Lung (tissue), 11 donors: ENCODE measurements at regions not wholly inside any gene's neighbourhood (a gene's known extent, or its start where the extent isn't known, plus 50 kb on each side); places are given as distances from the start of the nearest gene placed in this dataset.

Source experiments
- ATAC-seq: fragments of 200-7000 bp; cut with Tn5 transposase; one replicate; pipeline ENCODE4 v1.9.1; 2020; ENCODE audit warnings: moderate number of reproducible peaks; ENCODE audit not compliant: insufficient read depth, low FRiP score
- DNase-seq, 3 donors: peaks; one replicate each; pipeline ENCODE4 v3.0.0-alpha.2; 2013 to 2017
- H3K27ac ChIP-seq, 2 donors: one replicate each; pipeline ENCODE4 v1.5.1; 2013; ENCODE audit warnings: mild to moderate bottlenecking in 2 of 2, moderate library complexity in 2 of 2, control low read depth in 1 of 2, inconsistent platforms in 1 of 2, low read depth in 1 of 2, low read length in 1 of 2
- H3K27me3 ChIP-seq, 3 donors: one replicate each; pipeline ENCODE4 v1.5.1; 2013; ENCODE audit warnings: low read length in 2 of 3; ENCODE audit not compliant: control insufficient read depth in 3 of 3, insufficient read depth in 3 of 3
- H3K36me3 ChIP-seq, 4 donors: one replicate each; pipeline ENCODE4 v1.5.1; 2013; ENCODE audit warnings: low read length in 4 of 4, mild to moderate bottlenecking in 1 of 4, moderate library complexity in 1 of 4; ENCODE audit not compliant: control insufficient read depth in 4 of 4, insufficient read depth in 4 of 4
- H3K4me1 ChIP-seq, 5 donors: one replicate each; pipeline ENCODE4 v1.5.1; 2013; ENCODE audit warnings: low read length in 5 of 5, mild to moderate bottlenecking in 2 of 5, moderate library complexity in 1 of 5; ENCODE audit not compliant: control insufficient read depth in 5 of 5, insufficient read depth in 5 of 5
- H3K4me3 ChIP-seq: one replicate; pipeline ENCODE4 v1.5.1; 2013; ENCODE audit warnings: mild to moderate bottlenecking, control low read depth, moderate library complexity
- H3K9ac ChIP-seq, 2 donors: one replicate each; pipeline ENCODE4 v1.5.1; 2013; ENCODE audit warnings: low read length in 2 of 2, control low read depth in 1 of 2; ENCODE audit not compliant: insufficient read depth in 1 of 2
- H3K9me3 ChIP-seq, 4 donors: one replicate each; pipeline ENCODE4 v1.5.1; 2013; ENCODE audit warnings: low read length in 3 of 4, mild to moderate bottlenecking in 1 of 4, moderate library complexity in 1 of 4; ENCODE audit not compliant: control insufficient read depth in 4 of 4, insufficient read depth in 3 of 4
- CTCF ChIP-seq: IDR thresholded peaks from 2 replicates; pipeline ENCODE4 v1.5.1; 2012; ENCODE audit warnings: mild to moderate bottlenecking; ENCODE audit errors: control extremely low read depth, extremely low read depth
- WGBS, 2 donors: extraction: QIAGEN DNeasy Blood & Tissue Kit; methylation state at CpG; one replicate each; pipeline ENCODE4 v1.1.7; 2013; 5-methylcytosine and 5-hydroxymethylcytosine counted together
- donor health status: control.
- donor health status: control.
- donor health status: Bipolar disorder and iron deficiency.
- donor health status: healthy.
- donor health status: DM: yes; HTN: yes; CAD: no.

- no peak for ATAC-seq
- Histone ChIP-seq H3K4me3 (no peak overlapping the region), H3K27ac (no peak overlapping the region), H3K9ac (no peak overlapping the region), H3K4me1 (no peaks in the 10 kb centered on the region), H3K9me3 (peaks cover 0 to 5% (median 0%) of the 10 kb centered on the region in 4 donors), H3K36me3 (no peaks in the 10 kb centered on the region), H3K27me3 (no peaks in the 10 kb centered on the region)
- WGBS, 2 donors = 78 to 85% methylated on average over 4 of the region's 4 CpGs
- DNase-seq = no peak
- no peak for TF ChIP-seq CTCF
These were observed 679.9 kb downstream of the ISL1 start for GRCh38 chr5:52063186-52063585.

- ATAC-seq (no peak), DNase-seq (no peak)
- no peak for TF ChIP-seq CTCF
- Histone ChIP-seq H3K36me3 (no peaks in the 10 kb centered on the region), H3K4me1 (no peaks in the 10 kb centered on the region), H3K27me3 (no peaks in the 10 kb centered on the region), H3K9ac (no peak overlapping the region), H3K4me3 (no peak overlapping the region), H3K27ac (no peak overlapping the region), H3K9me3 (peaks cover 0 to 4% (median 0%) of the 10 kb centered on the region in 4 donors)
- WGBS, 2 donors = 85 to 88% methylated on average over 2 of the region's 2 CpGs
These were observed 681.9 kb downstream of the ISL1 start for GRCh38 chr5:52065182-52065581.

- Histone ChIP-seq H3K36me3 (no peaks in the 10 kb centered on the region), H3K4me3 (no peak overlapping the region), H3K27ac (no peak overlapping the region), H3K9ac (no peak overlapping the region), H3K9me3 (peaks cover 0 to 4% (median 0%) of the 10 kb centered on the region in 4 donors), H3K27me3 (no peaks in the 10 kb centered on the region), H3K4me1 (no peaks in the 10 kb centered on the region)
- DNase-seq = no peak
- TF ChIP-seq CTCF = no peak
- ATAC-seq = no peak
These were observed 686.7 kb downstream of the ISL1 start for GRCh38 chr5:52069997-52070396.

GRCh38 chr5:52073993-52074689, 690.9 kb downstream of the ISL1 start:
- H3K4me1 ChIP-seq = no peaks in the 10 kb centered on the region
- no peaks in the 10 kb centered on the region for H3K36me3 ChIP-seq
- H3K27me3 ChIP-seq = no peaks in the 10 kb centered on the region
- H3K9me3 ChIP-seq = no peaks in the 10 kb centered on the region
- H3K9ac ChIP-seq = no peak overlapping the region
- peak in 1 of 3 donors; percentile 1 for DNase-seq
- no peak for TF ChIP-seq CTCF
- H3K27ac ChIP-seq = no peak overlapping the region
- no peak for ATAC-seq
- no peak overlapping the region for H3K4me3 ChIP-seq
- 62 to 76% methylated on average over 5 of the region's 5 CpGs for WGBS, 2 donors
